GM21360 (cell line): ENCODE measurements at regions not wholly inside any gene's neighbourhood (a gene's known extent, or its start where the extent isn't known, plus 50 kb on each side); places are given as distances from the start of the nearest gene placed in this dataset.
"Not testable (repeated sequence)": the region's sequence is repeated elsewhere in the genome, so short reads cannot be mapped to it uniquely, and the experiment has no call there.

Experiments
- ATAC-seq: cut with Tn5 transposase; IDR thresholded peaks from one replicate; pipeline ENCODE4 v1.9.1; 2021; ENCODE audit warnings: mild to moderate bottlenecking, moderate library complexity; ENCODE audit not compliant: unreplicated experiment

DNA sequence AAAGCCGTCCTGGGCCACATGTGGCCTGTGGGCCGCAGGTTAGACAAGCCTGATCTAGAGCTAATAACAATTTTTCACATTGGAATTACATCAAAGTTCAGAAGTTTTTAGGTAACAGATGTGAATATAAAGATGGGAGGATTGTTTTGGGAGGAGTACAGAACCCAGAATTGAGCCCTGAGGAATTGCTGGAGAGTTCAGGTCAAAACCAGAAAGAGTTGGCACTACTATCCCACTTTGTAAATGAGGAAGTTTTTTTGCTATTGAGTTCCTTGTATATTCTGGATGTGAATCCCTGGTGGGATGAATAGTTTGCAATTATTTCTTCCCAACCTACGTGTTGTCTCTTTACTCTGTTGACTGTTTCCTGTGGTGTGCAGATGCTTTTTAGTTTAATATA lies 109.5 kb upstream of the LIPC start:
- no peak for ATAC-seq

DNA sequence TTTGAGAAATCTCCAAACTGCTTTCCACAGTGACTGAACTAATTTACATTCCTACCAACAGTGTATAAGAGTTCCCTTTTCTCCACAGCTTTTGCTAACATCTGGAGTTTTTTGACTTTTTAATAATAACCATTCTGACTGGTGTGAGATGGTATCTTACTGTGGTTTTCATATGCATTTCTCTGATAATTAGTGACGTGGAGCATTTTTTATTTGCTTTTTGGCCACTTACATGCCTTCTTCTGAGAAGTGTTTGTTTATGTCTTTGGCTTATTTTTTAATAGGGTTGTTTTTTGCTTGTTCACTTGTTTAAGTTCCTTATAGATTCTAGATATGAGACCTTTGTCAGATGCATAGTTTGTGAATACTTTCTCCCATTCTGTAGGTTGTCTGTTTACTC lies 108.5 kb upstream of the LIPC start:
- not testable (repeated sequence) for ATAC-seq

DNA sequence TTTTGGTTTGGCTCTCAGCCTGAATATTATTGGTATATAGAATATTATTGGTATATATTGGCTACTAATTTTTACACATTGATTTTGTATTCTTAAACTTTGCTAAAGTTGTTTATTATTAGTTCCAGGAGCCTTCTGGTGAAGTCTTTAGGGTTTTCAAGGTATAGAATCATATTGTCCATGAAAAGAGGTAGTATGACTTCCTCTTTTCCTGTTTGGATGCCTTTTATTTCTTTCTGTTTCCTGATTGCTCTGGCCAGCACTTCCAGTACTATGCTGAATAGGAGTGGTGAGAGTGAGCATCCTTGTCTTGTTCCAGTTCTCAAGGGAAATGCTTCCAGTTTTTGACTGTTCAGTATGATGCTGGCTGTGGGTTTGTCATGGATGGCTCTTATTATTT lies 107.3 kb upstream of the LIPC start:
- no peak for ATAC-seq

DNA sequence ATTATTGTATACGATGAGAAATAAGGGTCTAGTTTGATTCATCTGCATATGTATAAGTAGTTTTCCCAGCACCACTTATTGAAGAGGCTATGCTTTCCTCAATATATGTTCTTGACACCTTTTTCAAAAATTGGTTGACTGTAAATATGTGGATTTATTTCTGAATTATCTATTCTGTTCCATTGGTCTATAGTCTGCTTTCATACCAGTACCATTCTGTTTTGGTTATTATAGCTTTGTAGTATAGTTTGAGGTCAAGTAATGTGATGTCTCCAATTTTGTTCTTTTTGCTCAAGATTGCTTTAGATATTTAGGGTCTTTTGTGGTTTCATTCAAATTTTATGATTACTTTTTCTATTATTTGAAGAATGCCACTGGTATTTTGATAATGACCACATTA lies 103.8 kb upstream of the LIPC start:
- ATAC-seq = no peak

DNA sequence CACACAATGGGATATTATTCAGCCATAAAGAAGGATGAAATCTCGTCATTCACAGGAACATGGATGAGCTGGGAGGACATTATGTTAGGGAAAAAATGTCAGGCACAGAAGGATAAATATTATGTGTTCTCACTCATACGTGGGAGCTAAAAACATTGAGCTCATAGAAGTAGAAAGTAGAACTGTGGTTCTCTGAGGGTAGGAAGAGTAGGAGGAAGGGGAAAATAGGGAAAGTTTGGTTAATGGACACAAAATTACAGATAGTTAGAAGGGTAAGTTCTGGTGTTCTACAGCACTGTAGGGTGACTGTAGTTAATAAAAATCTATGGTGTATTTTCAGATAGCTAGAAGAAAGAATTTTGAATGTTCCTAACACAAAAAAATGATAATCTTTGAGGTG lies 102.6 kb upstream of the LIPC start:
- no peak for ATAC-seq

DNA sequence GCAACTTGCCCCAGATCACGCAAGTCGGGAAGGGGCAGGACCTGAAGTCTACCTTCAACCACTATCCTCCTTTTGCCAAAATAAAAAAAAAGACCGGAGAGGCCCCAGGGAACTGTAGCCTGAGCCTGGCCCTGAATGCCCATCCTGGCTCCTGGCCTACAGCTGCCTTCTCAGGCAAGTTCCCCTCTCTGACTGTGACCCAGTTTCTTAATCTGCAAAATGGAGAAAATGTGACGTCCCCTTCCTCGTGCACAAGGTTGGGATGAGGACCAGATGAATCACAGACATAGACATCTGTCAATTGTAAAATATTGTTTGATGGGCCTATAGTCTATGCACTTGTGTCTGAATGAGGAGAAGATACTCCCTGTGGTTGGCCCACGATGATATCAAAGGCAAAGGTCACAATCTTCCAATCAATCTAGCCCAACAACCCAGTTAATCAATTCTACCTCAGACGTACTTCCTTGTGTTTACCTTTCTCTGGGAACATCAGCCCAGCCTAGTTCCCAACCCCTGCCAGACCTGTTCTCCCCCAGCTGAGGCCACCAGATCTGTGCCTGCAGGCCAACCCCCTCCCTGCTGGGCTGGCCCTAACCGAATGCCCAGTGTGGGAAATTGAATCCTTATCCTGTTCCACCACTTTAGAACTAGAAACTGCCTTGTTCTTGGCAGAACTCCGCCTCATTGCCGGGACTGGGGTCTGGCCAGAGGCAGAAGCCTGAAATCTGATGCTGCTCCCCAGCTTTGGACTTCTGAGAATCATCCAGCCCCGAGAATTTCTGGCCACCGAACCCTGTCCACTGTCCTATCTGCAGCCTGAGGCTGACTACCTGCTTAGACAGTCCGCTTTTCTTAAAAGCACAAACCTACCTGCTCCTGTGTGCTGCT lies 101.8 kb upstream of the LIPC start:
- ATAC-seq = no peak

DNA sequence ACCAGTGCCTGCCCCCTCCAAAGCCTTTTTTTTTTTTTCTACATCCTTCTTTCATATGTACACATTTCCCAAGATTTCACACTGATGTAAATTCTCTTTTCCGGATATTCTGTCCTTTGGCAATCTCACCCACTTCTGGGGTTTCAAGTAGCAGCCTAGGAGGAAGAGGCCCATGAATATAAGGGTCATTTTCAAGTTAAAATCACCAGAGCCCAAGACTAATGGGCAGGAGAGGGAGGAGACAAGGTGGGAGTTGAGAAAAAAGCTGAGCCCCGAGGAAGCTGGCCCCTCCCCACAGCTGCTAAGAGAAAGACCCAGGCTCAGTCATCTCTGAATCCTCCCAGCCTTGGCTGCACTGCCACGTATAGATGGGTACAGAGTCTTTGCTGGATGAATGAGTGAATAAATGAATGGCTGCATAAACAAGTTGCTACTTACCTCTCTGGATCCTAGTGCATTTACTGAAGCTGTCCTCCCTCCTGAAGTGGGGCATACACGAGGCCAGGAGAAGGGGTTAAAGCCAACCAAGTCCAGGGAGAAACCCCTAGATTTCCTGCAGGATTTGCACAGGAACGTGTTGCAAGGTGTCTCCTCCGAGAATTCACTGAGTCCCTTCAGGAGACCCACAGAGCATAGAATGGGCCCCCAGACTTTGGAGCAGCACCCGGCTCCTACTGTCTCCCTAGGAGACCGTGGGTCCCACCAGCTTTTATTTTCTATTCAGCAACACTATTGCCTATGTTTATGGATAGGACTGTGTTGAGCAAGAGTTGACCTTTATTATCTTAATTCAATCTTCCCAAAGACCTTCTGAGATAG lies 100.8 kb upstream of the LIPC start:
- ATAC-seq = no peak

DNA sequence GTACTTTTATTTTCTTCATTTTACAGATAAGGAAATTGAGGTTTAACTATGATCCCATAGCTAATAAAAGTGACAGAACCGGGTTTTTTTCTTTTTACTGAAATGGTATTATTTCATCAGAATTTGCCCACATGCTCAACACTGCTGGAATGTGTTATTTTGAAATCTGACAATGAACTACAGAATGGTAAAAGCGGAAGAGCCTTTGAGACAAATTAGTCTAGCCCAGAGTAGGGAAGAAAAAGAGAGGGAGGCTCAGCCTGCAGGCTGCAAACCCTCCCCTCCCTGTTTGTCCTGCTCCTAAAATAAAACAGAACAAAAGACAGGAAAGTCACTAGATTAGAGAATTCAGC lies 100.3 kb upstream of the LIPC start:
- no peak for ATAC-seq

DNA sequence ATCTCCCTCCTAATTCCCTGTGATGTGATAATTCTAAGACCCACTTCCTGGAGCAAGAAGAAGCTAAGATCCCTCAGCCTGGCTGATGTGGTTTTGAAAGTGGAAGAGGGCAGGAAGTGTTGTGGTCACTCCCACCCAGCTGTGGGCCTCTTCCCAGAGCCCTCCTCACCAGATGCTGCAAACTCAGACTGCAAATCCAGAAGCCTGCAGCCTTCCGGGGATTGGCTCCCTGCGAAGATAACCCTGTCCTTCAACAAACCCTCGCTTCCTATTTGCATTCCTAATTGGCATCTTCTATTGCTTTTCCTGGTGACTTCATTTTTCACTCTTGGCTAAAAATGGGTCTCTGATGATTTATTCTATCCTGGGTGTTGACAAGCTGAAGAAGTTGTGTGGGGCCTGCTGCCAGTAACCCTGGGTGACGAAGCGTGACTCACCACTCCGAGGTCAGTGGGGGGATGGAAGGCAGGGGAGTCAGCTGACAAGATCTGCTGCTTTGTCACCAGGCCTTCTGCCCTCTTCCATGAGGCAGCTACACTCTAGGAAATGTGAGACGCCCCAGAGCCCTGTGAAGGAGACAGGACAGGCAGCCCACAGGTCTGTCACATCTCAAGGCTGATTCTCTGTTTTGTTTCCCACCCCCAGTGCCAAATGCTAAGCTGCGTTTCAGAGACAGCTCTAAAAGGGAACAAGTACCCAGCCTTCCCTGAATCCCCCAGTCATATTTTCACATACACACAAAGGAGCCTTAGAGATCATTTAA lies 99.7 kb upstream of the LIPC start:
- ATAC-seq = peak; percentile 67

DNA sequence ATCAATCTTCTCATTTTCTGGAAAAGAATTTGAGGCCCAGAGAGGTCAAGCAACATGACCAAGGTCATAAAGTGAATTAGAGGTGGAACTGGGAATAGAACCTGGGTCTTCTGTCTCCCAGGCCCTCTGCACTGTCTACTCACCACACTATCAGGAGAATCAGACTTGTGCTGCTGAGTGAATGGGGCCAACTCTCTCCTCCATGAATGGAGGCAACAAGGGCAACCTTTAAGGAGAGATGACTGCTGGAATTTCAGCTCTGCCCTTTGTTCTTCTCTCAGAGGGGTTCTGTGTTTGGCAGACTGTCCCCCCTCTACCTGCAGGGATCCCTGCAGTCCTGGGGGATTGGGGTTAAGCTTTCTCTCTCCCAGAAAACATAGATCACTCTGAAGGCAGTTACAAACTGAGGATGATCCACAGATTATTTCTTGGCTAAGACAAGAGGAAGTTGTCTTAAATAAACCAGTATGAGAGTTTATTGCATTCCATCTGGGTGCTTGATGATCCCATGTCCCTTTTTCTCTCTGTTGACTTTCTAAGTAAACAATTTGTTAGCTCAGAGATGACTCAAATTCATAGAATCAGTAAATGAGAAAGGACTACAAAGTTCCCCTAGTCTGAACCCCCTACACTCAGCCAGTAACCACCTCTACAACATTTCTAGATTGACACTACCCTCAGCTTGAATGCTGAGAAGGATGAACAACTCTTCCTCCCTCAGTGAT lies 99.0 kb upstream of the LIPC start:
- no peak for ATAC-seq

DNA sequence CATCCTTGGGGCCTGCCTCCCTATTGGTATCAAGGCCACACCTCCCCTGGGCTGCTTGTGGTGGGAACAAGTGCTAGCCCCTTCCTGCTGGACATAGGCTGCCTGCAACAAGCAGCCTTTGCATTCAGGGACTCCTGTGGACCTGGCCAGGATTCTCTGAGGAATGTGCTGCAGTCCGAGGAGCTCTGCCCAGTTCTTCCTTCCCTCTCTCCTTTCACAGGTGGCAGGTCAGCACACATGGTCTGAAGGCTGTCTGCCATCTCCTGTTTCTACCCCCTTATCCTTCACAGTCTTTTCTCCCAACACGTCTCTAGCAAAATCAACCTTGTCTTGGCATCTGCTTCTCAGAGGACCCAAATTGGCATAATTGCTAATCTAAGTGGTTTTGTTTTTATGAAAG lies 97.0 kb upstream of the LIPC start:
- ATAC-seq = no peak

DNA sequence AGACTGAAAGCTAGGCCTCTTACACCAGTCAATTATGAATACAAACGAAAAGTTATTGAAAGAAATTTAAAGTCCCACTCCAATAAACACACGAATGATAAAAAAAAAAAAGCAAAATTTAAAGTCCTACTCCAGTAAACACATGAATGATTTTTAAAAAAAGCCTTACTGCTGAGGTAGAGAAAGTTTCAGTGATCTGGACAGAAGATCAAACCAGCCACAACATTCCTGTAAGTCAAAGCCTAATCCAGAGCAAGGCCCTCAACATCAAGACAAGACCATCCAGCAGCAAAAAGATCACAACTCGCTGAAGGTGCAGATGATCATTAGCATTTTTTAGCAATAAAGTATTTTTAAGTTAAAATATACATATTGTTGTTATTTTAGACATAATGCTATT lies 95.6 kb upstream of the LIPC start:
- no peak for ATAC-seq

DNA sequence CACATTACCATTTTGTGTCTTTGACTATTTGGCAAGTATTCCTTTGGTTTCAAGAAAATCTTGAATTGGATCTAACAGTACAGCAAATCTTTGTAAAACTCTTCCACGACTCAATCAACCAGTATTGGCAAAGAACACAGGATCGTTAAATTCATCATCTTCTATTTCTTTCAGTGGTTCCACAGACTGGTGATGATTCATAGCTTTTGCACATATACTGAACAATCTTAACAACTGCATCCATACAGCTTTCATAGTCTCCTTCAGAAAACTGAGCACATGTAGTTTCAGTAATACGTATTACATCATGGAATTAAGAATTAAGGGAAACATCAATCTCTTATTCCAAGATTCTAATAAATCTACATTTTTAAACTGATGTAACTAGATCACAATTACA lies 91.6 kb upstream of the LIPC start:
- no peak for ATAC-seq

DNA sequence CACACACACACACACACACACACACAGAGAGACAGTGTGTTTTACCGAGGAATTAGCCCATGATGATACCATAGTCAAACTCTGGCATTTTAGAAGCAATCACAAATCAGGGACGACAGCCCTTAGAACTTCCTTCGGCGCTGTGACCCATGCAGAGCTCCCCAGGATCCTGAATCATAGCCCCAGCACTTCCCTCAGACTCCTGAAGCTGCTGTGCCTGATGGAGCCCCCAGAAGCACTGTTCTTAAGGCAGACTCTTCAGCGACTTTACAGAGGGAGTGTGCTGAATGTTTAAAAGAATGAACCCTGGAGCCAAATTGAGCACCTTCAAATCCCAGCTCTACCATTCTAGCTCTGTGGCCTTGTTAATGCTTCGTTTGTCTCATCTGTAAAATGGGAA lies 89.3 kb upstream of the LIPC start:
- ATAC-seq = no peak

DNA sequence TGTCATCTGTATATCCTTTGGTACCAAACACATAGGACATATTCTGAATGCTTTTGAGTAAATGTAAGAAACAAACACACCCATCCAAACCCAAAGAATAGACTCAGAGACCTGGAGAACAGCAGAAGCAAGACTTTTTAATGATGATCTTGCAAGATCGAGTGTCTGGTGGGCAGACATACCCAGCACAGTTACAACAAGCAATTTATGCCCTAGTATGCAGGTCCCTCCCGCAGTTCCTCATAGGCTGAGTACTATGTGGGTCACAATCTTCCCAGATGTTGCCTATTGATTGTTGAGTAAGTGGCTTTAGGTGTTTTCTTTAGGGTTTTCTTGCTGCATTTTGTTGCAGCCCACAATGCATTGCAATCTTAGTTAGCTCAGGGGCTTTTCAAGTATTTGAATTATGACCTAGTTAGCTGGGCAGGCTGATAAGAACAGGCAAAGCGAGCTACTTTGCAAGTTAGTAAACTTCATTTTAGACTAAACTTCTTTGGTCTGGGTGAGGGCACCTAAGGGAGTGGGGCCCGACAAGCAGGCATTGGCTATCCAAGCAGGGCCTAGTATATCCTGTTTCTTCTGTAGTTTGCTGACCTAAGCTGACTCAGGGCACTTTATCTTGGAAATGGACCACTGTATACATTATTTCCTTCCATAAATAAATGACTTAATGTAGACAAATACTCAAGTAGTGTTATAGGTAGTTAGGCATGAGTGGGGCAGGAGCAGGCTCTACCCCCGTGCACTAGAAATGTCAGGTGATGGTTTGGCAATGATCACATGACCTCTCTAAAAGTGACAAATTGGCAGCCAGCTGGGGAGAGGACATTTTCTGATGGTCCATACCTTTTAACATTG lies 87.3 kb upstream of the LIPC start:
- no peak for ATAC-seq

DNA sequence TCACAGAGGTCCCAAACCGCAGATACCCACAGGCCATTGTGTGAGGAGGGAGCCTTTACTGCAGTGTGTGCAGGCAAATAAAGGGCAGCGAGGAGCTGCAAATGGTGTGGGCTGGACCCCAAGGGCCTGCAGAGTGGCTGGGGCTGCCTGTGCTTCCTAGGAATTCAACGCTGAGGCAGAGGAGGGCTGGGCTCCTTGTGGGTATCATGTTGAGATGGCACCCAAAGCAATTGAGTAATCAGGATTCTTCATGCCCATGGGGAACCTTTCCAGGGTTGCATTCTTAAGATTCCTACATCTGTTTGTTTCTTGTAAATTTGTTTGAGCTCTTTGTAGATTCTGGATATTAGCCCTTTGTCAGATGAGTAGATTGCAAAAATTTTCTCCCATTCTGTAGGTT lies 85.4 kb upstream of the LIPC start:
- no peak for ATAC-seq

DNA sequence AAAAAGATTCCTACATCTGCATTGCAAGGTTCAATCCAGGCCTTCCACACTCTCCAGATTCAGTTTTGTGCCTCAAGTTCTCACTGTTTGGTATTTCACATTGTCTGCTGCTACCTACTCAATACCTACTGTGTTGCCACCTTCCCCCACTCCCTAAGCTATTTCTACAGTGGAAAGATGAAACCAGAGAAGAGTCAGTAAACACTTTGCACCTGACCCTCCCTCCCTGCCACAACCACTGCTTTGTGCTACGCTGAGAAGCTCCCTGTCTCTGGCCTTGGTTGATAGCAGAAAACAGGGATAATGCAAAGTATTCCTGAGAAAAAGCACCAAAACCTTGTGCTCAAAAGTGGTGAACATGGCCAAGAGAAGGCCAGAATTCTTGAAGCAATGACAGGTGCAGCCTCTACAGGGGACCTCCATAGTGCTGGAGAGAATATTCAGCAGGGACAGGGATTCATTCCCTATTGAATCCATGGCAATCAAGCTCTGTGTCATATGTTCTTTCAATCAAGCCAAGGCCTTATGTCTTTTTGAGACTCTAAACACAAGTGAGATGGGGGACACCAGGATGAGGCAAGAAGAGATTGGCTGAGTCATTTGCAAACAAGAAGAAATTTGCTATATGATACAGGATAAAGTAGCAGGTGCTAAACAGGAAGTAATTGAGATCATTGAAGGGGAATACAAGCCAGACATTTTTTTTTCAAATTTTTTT lies 83.5 kb upstream of the LIPC start:
- ATAC-seq = no peak

DNA sequence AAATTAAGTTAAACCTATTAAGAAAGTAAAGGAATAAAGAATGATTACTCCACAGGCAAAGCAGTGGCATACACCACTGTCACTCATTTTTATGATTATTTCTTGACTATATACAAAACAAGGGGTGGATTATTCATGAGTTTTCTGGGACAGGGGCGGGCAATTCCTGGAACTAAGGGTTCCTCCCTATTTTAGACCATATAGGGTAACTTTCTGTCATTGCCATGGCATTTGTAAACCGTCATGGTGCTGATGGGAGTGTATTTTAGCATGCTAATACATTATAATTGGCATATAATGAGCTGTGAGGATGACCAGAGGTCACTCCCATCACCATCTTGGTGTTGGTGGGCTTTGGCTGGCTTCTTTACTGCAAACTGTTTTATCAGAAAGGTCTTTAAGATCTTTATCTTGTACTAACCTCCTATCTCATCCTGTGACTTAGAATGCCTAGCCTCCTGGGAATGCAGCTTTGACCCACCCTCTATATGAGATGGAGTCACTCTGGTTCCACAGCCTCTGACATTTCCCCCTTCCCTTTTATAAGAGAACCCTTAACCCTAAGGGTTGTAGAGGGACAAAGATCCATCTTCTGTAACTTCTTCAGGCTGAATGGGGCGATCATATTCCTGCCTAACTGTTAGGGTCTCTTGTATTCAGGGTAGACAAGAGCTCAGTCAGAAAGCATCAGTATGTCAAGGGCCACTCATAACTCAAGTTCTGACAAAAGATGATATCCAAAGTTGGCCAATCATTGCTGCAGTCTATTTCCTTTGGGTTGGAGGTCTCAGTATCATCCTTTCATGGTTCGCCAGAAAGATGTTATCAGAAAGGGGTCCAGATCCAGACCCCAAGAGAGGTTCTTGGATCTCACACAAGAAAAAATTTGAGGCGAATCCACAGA lies 79.5 kb upstream of the LIPC start:
- ATAC-seq = no peak
